Erythroblast (primary cell): ENCODE measurements at regions not wholly inside any gene's neighbourhood (a gene's known extent, or its start where the extent isn't known, plus 50 kb on each side); places are given as distances from the start of the nearest gene placed in this dataset.

ENCODE experiments used
- GATA1 ChIP-seq: IDR thresholded peaks from 2 replicates; pipeline ENCODE4 v1.6.1; 2011; ENCODE audit warnings: low read depth, mild to moderate bottlenecking, control low read depth, low read length, moderate library complexity
- POLR2A ChIP-seq: IDR thresholded peaks from 2 replicates; pipeline ENCODE4 v1.6.1; 2011; ENCODE audit warnings: mild to moderate bottlenecking, low read length

- TF ChIP-seq POLR2A (no peak), GATA1 (no peak)
Observed at GRCh38 chr6:3624250-3625136, 127.0 kb downstream of the PXDC1 start.
